Endothelial cell of umbilical vein (primary cell): ENCODE measurements at regions not wholly inside any gene's neighbourhood (a gene's known extent, or its start where the extent isn't known, plus 50 kb on each side); places are given as distances from the start of the nearest gene placed in this dataset.
"Not testable (repeated sequence)": the region's sequence is repeated elsewhere in the genome, so short reads cannot be mapped to it uniquely, and the experiment has no call there.

ENCODE experiments used
- BruUV-seq: library from RNA; stranded (reverse); fragments of 400-500 nt; replicated peaks from 2 replicates; lab custom pipeline; 2021; lab: Mats Ljungman, UMichigan
- CTCF ChIA-PET: fragments of 300-600, 350-600 bp; sonication (Branson Sonifier 250); formaldehyde crosslinking; loops from one replicate; lab custom pipeline; 2021; ENCODE audit warnings: antibody characterized with exemption, inconsistent platforms; lab: Charles Lee
- POLR2A ChIA-PET: fragments of 300-600, 350-600 bp; sonication (Branson Sonifier 250); formaldehyde crosslinking; loops from one replicate; lab custom pipeline; 2021; ENCODE audit warnings: antibody characterized with exemption, inconsistent platforms; lab: Charles Lee
- DNase-seq: peaks from one replicate; pipeline ENCODE4 v3.0.0-alpha.2; 2011; ENCODE audit warnings: low read depth, low spot score
- FAIRE-seq: peaks from 2 replicates; lab custom pipeline; 2011; peaks lifted over from hg19 to GRCh38; lab: Jason Lieb, UNC
- H2AFZ ChIP-seq: 2 replicates; pipeline ENCODE4 v1.6.0; 2012; ENCODE audit warnings: low read depth, low read length, control low read depth, inconsistent platforms
- H3K27ac ChIP-seq: 2 replicates; pipeline ENCODE4 v1.5.1; 2011; ENCODE audit warnings: low read depth, mild to moderate bottlenecking, control low read depth, low read length, moderate library complexity; ENCODE audit not compliant: insufficient read depth
- H3K27me3 ChIP-seq, 2 experiments: 2 replicates each; pipeline versions ENCODE4 v1.6.0 to v1.6.1; 2011; ENCODE audit warnings: low read length in 2 of 2, mixed read lengths in 1 of 2; ENCODE audit not compliant: control insufficient read depth in 2 of 2, insufficient read depth in 2 of 2
- H3K36me3 ChIP-seq, 2 experiments: 2 replicates in 1 of 2; 3 replicates in 1 of 2; pipeline ENCODE4 v1.5.1; 2011; ENCODE audit warnings: low read length in 2 of 2, mild to moderate bottlenecking in 1 of 2, moderate library complexity in 1 of 2; ENCODE audit not compliant: control insufficient read depth in 2 of 2, insufficient read depth in 2 of 2; ENCODE audit errors: extremely low read depth in 1 of 2
- H3K4me1 ChIP-seq: 3 replicates; pipeline ENCODE4 v1.5.1; 2011; ENCODE audit warnings: mild to moderate bottlenecking, low read length; ENCODE audit not compliant: control insufficient read depth, insufficient read depth; ENCODE audit errors: extremely low read depth
- H3K4me2 ChIP-seq: 2 replicates; pipeline ENCODE4 v1.6.1; 2011; ENCODE audit warnings: low read length, control low read depth, mixed read lengths; ENCODE audit not compliant: insufficient read depth
- H3K4me3 ChIP-seq, 3 experiments: fragments of 200-600 bp in 1 of 3; sonication (generic), shearing (Covaris generic) in 1 of 3; replicated peaks in 1 of 3; 2 replicates each; pipeline ENCODE4 v1.5.1; 2011 to 2016; ENCODE audit warnings: control low read depth in 3 of 3, low read length in 3 of 3, mild to moderate bottlenecking in 2 of 3, inconsistent platforms in 1 of 3, low read depth in 1 of 3, moderate library complexity in 1 of 3; ENCODE audit not compliant: insufficient read depth in 1 of 3
- H3K79me2 ChIP-seq: 2 replicates; pipeline ENCODE4 v1.6.0; 2012; ENCODE audit warnings: low read length, inconsistent platforms; ENCODE audit not compliant: control insufficient read depth, insufficient read depth
- H3K9ac ChIP-seq: replicated peaks from 2 replicates; pipeline ENCODE3; 2011; ENCODE audit warnings: low read length, control low read depth; ENCODE audit not compliant: insufficient read depth; ENCODE audit errors: extremely low read depth
- H3K9me1 ChIP-seq: replicated peaks from 3 replicates; pipeline ENCODE4 v1.6.0; 2011; ENCODE audit warnings: mild to moderate bottlenecking, low read length; ENCODE audit not compliant: control insufficient read depth, insufficient read depth; ENCODE audit errors: extremely low read depth
- H3K9me3 ChIP-seq: replicated peaks from 2 replicates; pipeline ENCODE4 v1.5.1; 2012; ENCODE audit warnings: low read length, inconsistent platforms; ENCODE audit not compliant: control insufficient read depth, insufficient read depth
- H4K20me1 ChIP-seq: replicated peaks from 2 replicates; pipeline ENCODE3; 2011; ENCODE audit warnings: mild to moderate bottlenecking, low read length; ENCODE audit not compliant: control insufficient read depth, insufficient read depth; ENCODE audit errors: extremely low read depth
- dilution Hi-C: fragments of 300-500 bp; cut with MboI; formaldehyde crosslinking; loops from one replicate; pipeline ENCODE4 v1.15.0; 2019; ENCODE audit warnings: low sequenced_read_pairs; ENCODE audit not compliant: extremely low pct_ligation_motif_present
- intact Hi-C: fragments of 100-400 bp; cut with micrococcal nuclease; formaldehyde crosslinking; loops from one replicate; pipeline ENCODE4 v1.10.0; 2022

GRCh38 chr21:9857563-9857962 lies 663.8 kb upstream of the TPTE start:
- POLR2A ChIA-PET, H4K20me1 ChIP-seq, H3K9me3 ChIP-seq, dilution Hi-C loops, H3K9ac ChIP-seq, H3K27ac ChIP-seq, H3K36me3 ChIP-seq, H3K79me2 ChIP-seq, H2AFZ ChIP-seq, CTCF ChIA-PET, DNase-seq, H3K4me3 ChIP-seq, BruUV-seq, FAIRE-seq, H3K4me2 ChIP-seq, H3K9me1 ChIP-seq, H3K4me1 ChIP-seq, intact Hi-C loops, H3K27me3 ChIP-seq: not testable (repeated sequence)

DNA sequence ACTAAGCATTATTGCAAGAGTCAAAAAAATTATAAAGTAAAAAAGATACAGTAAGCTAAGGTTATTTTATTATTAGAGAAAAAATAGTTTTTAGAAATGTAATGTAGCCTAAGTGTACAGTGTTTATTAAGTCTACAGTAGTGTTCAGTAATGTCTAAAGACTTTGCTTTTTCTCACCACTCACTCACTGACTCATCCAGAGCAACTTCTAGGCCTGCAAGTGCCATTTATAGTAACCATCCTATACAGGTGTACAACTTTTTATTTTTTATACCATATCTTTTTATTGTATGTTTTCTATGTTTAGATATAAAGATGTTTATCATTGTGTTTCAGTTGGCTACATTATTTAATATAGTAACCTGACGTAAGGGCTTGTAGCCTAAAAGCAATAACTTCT lies 661.5 kb upstream of the TPTE start:
- H2AFZ ChIP-seq, H3K4me2 ChIP-seq, FAIRE-seq, H3K4me3 ChIP-seq, DNase-seq, intact Hi-C loops, POLR2A ChIA-PET, dilution Hi-C loops, H3K27ac ChIP-seq, H3K4me1 ChIP-seq, BruUV-seq, H4K20me1 ChIP-seq, H3K9me3 ChIP-seq, H3K36me3 ChIP-seq, H3K27me3 ChIP-seq, H3K79me2 ChIP-seq, H3K9me1 ChIP-seq, H3K9ac ChIP-seq, CTCF ChIA-PET: not testable (repeated sequence)

- DNase-seq, H3K9ac ChIP-seq, H3K4me3 ChIP-seq, H2AFZ ChIP-seq, H3K4me2 ChIP-seq, FAIRE-seq, dilution Hi-C loops, CTCF ChIA-PET, H3K36me3 ChIP-seq, H3K79me2 ChIP-seq, H3K27me3 ChIP-seq, H3K9me1 ChIP-seq, BruUV-seq, H4K20me1 ChIP-seq, H3K4me1 ChIP-seq, H3K9me3 ChIP-seq, POLR2A ChIA-PET, intact Hi-C loops, H3K27ac ChIP-seq: not testable (repeated sequence)
Measured at GRCh38 chr21:9862456-9862855, 658.9 kb upstream of the TPTE start.

GRCh38 chr21:9867815-9868214 lies 653.6 kb upstream of the TPTE start:
- H3K9ac ChIP-seq, BruUV-seq, H3K9me3 ChIP-seq, dilution Hi-C loops, H3K79me2 ChIP-seq, H3K27me3 ChIP-seq, H2AFZ ChIP-seq, H4K20me1 ChIP-seq, H3K27ac ChIP-seq, intact Hi-C loops, H3K4me2 ChIP-seq, H3K4me3 ChIP-seq, H3K36me3 ChIP-seq, DNase-seq, CTCF ChIA-PET, H3K9me1 ChIP-seq, POLR2A ChIA-PET, FAIRE-seq, H3K4me1 ChIP-seq: not testable (repeated sequence)
